GM23338 (cell line): ENCODE measurements at regions not wholly inside any gene's neighbourhood (a gene's known extent, or its start where the extent isn't known, plus 50 kb on each side); places are given as distances from the start of the nearest gene placed in this dataset.

Source experiments
- EZH2phosphoT487 ChIP-seq: fragments of 200-600 bp; sonication (generic); IDR thresholded peaks from one replicate; pipeline ENCODE4 v1.8.1; 2018; ENCODE audit warnings: antibody characterized with exemption; ENCODE audit not compliant: unreplicated experiment
- NANOG ChIP-seq: IDR thresholded peaks from 2 replicates; pipeline ENCODE4 v1.6.1; 2016; ENCODE audit warnings: antibody characterized with exemption, borderline replicate concordance
- POLR2AphosphoS5 ChIP-seq: IDR thresholded peaks from 2 replicates; pipeline ENCODE4 v1.6.1; 2016; ENCODE audit warnings: antibody characterized with exemption, low read depth
- ZNF331 ChIP-seq: fragments of 250-450 bp; sonication (Bioruptor Pico); IDR thresholded peaks from 2 replicates; pipeline ENCODE4 v1.5.0; 2020; ENCODE audit warnings: low read depth, mild to moderate bottlenecking, moderate library complexity
- TF ChIP-seq, protein P1 (sequence below): fragments of 250-450 bp; sonication (Bioruptor Pico); IDR thresholded peaks from 2 replicates; pipeline ENCODE4 v1.5.0; 2020; ENCODE audit warnings: mild to moderate bottlenecking, moderate library complexity
- TF ChIP-seq, protein P2 (sequence below): IDR thresholded peaks from one replicate; pipeline ENCODE4 v1.6.1; 2018; ENCODE audit warnings: antibody characterized with exemption; ENCODE audit not compliant: unreplicated experiment

DNA sequence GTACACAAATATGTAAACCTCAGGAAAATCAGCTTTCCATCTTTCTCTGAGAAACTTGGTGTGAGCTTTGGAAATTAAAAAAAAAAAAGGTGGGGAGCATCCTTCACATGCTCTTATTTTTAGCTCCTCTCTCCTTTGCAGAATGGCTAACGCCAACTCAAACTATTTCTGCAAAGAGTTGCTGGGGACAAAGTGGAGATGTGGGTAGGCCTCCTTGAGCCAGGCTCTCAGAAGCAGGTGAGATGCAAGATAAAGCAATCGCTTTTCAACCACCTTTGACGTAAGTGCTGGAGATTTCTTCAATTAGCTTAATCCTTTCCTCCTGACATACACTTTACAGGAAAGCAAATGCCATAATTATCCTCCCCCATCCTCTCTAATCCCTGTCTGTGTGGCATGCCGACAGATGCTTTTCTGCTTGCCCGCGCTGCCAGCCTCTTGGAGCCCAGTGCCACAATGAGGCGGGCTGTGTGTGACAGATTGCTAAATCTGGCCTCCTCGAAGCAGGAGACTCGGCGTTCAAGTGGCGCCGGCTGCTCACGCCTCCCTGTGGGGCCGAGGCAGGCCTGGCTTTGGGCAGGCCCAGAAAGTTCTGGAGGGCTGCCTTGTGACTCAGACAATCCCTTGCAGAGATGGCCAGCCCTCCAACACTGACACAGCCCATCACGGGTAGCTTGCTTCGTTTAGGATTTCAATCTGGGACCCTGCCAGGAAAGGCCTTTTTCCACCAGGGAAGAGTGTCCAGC is 64.9 kb upstream of the SOD3 start (continued):
- TF ChIP-seq, protein P1, sequence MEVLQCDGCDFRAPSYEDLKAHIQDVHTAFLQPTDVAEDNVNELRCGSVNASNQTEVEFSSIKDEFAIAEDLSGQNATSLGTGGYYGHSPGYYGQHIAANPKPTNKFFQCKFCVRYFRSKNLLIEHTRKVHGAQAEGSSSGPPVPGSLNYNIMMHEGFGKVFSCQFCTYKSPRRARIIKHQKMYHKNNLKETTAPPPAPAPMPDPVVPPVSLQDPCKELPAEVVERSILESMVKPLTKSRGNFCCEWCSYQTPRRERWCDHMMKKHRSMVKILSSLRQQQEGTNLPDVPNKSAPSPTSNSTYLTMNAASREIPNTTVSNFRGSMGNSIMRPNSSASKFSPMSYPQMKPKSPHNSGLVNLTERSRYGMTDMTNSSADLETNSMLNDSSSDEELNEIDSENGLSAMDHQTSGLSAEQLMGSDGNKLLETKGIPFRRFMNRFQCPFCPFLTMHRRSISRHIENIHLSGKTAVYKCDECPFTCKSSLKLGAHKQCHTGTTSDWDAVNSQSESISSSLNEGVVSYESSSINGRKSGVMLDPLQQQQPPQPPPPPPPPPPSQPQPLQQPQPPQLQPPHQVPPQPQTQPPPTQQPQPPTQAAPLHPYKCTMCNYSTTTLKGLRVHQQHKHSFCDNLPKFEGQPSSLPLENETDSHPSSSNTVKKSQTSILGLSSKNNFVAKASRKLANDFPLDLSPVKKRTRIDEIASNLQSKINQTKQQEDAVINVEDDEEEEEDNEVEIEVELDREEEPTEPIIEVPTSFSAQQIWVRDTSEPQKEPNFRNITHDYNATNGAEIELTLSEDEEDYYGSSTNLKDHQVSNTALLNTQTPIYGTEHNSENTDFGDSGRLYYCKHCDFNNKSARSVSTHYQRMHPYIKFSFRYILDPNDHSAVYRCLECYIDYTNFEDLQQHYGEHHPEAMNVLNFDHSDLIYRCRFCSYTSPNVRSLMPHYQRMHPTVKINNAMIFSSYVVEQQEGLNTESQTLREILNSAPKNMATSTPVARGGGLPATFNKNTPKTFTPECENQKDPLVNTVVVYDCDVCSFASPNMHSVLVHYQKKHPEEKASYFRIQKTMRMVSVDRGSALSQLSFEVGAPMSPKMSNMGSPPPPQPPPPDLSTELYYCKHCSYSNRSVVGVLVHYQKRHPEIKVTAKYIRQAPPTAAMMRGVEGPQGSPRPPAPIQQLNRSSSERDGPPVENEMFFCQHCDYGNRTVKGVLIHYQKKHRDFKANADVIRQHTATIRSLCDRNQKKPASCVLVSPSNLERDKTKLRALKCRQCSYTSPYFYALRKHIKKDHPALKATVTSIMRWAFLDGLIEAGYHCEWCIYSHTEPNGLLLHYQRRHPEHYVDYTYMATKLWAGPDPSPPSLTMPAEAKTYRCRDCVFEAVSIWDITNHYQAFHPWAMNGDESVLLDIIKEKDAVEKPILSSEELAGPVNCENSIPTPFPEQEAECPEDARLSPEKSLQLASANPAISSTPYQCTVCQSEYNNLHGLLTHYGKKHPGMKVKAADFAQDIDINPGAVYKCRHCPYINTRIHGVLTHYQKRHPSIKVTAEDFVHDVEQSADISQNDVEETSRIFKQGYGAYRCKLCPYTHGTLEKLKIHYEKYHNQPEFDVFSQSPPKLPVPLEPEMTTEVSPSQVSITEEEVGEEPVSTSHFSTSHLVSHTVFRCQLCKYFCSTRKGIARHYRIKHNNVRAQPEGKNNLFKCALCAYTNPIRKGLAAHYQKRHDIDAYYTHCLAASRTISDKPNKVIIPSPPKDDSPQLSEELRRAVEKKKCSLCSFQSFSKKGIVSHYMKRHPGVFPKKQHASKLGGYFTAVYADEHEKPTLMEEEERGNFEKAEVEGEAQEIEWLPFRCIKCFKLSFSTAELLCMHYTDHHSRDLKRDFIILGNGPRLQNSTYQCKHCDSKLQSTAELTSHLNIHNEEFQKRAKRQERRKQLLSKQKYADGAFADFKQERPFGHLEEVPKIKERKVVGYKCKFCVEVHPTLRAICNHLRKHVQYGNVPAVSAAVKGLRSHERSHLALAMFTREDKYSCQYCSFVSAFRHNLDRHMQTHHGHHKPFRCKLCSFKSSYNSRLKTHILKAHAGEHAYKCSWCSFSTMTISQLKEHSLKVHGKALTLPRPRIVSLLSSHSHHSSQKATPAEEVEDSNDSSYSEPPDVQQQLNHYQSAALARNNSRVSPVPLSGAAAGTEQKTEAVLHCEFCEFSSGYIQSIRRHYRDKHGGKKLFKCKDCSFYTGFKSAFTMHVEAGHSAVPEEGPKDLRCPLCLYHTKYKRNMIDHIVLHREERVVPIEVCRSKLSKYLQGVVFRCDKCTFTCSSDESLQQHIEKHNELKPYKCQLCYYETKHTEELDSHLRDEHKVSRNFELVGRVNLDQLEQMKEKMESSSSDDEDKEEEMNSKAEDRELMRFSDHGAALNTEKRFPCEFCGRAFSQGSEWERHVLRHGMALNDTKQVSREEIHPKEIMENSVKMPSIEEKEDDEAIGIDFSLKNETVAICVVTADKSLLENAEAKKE (CRISPR knock-in tag) = no peak
- TF ChIP-seq, protein P2, sequence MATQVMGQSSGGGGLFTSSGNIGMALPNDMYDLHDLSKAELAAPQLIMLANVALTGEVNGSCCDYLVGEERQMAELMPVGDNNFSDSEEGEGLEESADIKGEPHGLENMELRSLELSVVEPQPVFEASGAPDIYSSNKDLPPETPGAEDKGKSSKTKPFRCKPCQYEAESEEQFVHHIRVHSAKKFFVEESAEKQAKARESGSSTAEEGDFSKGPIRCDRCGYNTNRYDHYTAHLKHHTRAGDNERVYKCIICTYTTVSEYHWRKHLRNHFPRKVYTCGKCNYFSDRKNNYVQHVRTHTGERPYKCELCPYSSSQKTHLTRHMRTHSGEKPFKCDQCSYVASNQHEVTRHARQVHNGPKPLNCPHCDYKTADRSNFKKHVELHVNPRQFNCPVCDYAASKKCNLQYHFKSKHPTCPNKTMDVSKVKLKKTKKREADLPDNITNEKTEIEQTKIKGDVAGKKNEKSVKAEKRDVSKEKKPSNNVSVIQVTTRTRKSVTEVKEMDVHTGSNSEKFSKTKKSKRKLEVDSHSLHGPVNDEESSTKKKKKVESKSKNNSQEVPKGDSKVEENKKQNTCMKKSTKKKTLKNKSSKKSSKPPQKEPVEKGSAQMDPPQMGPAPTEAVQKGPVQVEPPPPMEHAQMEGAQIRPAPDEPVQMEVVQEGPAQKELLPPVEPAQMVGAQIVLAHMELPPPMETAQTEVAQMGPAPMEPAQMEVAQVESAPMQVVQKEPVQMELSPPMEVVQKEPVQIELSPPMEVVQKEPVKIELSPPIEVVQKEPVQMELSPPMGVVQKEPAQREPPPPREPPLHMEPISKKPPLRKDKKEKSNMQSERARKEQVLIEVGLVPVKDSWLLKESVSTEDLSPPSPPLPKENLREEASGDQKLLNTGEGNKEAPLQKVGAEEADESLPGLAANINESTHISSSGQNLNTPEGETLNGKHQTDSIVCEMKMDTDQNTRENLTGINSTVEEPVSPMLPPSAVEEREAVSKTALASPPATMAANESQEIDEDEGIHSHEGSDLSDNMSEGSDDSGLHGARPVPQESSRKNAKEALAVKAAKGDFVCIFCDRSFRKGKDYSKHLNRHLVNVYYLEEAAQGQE = no peak
- TF ChIP-seq POLR2AphosphoS5 (no peak), NANOG (no peak), ZNF331 (CRISPR knock-in tag) (no peak), EZH2phosphoT487 (no peak)
